ELF-1 (cell line): ENCODE measurements at regions not wholly inside any gene's neighbourhood (a gene's known extent, or its start where the extent isn't known, plus 50 kb on each side); places are given as distances from the start of the nearest gene placed in this dataset.
A peak's percentile ranks its signal among the peaks of the same experiment; 100 is the strongest.

Source experiments
- DNase-seq: peaks from one replicate; pipeline ENCODE4 v3.0.0-alpha.2; 2016; ENCODE audit warnings: low read depth, low spot score

DNA sequence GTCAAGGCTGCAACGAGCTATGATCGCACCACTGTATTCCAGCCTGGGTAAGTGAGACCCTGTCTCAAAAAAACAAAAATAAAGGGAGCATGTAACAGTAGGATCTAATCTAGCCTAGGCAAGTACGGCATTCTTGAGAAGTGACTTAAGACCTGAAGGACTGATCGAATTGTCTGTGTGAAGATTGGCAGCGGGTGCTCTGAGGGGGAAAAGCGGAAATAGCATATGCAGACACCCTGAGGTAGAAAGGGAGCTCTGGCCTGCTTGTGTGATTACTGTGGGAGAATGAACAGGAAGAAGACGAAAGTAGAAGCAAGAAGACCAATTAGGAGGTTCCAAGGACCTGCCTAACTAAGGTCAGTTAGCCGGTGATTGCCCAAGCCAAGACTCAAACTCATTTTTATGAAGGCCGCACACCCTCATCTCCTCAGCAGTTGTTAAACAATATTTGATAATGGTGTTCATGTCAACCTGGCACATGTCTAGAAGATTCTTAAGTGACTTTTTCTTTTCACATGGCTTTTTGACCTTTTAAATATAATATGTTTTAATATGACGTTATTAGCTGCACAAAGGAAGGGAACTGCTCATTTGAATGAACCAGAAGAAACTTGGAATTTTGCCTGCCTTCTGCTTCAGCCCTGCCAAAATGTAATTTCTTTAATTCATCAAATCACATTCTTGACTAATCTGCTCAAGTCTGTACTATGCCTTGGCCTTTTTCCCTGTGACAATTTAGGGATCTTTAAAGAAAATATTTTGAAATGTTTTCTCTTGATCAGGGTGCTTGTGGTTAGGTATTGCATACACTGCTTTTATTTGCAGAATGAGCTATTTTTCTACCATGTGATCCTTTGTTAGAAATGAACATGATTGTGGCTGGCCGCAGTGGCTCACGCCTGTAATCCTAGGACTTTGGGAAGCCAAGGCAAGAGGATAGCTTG is 289.2 kb upstream of the DMRT1 start:
- DNase-seq, result peak; percentile 10

DNA sequence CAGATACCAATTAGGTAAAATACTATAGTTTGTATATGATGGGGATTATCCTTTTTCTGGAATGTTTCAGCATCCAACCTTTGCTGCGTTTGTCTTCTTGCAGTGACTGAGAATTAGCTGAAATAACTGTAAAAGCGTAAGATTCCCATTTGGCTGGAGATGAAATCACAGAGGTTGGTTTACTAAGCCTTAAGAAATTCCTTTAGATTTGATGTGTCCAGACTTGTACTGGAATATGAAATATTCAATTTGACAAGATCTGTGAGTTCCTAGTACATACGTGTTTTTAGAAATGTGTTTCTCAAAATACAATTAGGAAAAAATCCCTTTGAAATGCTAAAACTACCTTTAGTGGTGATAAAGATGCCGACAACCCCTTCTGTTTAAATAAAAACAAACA is 286.0 kb upstream of the DMRT1 start:
- DNase-seq, result no peak

DNA sequence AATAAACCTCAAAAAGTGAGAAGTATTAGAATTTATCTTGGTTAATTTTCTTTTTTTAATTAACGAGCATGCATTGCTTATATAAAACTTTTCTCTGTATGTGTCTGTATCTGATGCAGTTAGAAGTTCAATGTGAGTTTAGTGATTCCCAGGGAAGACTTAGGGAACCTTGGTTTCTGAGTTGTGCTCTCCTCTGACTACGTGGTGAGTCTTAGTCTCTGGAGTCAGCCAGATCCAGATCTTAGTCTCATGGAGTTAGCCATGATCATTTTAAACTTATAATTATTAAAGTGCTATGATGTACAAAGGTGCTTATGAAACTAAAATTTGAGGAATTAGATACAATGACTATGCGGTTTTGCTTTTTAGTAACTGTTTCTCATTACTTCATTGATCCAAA is 285.3 kb upstream of the DMRT1 start:
- no peak for DNase-seq

DNA sequence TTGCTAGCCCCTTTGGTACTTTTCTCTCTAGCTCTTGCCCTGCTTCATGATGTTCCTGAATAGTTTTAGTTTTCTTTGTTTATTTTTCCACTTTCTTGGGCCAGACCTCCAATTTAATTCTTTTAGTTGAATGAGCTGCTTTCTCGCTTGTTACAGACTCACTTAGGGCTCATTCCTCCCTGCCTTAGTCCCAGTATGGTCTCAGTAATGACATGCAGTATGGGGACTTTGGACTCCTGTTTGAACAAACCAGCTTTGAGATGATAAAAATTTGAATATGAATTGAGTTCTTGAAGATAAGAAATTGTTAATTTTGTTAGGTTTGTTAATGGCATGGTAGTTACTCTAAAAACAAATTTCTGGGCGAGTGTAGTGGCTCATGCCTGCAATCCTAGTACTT is 284.8 kb upstream of the DMRT1 start:
- no peak for DNase-seq

DNA sequence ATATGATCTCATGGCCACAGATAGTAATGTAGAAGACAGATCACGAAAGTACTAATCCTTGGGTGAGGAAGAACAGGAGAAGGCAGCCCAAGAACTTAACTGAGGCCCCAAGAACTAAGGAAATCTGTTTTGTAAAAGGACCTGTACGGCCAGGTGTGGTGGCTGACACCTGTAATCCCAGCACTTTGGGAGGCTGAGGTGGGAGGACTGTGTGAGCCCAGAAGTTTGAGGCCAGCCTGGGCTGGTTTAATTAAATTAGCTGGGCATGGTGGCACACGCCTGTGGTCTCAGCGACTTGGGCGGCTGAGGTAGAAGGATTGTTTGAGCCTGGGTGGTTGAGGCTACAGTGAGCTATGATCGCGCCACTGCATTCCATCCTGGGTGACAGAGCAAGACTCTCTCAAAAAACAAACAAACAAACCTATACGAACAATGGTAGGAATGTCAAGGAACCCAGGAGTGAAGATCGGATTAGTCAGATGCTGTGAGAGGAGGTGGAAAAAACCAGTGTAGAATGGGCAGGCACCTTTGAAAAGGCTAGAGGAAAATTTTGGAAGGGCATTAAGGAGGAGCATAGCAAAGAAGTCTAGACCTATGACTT is 283.8 kb upstream of the DMRT1 start:
- peak; percentile 86 for DNase-seq

DNA sequence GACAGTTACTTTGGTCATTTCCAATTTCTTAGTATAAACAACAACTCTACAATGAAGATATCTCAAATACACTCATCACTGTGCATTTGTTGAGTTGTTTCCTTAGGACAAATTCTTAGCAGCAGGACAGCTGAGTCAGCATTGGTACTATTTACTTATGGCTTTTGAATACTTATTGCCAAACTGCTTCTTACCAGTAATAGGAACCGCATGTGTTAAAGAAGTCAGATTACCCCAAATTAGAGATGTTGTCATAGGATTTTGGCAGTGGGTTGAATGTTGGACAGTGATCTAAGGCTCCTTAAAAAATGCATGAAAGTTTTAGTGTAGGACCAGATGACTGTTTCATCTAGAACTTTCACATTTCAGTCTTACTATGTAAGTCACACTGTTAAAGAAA is 280.1 kb upstream of the DMRT1 start:
- DNase-seq, result no peak

DNA sequence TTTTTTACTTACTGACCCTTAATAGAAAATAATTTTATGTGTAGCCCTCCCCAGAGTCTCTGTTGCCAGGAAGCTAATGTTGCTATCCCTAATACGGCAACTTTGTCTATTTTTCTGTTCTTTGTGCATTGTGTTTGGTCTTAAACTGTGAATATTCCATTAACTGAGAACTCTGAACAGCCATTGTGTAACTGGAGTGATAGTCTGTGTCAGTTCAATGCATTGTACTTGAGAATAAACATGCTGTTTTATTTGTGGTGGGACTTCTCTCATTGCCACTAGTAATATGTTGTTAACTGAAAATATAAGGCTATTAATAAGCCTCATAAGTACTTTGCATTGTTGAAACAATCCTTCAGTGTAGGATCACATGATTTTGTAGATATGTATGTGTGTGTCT is 278.3 kb upstream of the DMRT1 start:
- DNase-seq, result no peak

DNA sequence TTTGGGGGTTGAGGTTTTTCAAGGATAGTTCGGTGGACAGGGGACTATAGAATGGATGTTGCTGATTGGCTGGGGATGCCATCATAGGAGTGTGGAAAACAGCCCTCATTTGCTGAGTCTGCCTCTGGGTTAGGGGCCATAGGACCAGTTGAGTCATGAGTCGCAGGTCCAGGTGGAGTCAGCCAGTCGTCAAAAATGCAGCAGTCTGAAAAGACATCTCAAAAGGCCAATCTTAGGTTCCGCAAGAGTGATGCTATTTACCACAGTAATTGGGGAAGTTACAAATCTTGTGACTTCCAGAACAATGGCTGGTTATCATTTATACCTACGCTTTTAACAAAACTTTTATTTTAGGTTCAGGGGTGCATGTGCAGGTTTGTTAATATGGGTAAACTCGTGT is 276.0 kb upstream of the DMRT1 start:
- DNase-seq, result no peak

DNA sequence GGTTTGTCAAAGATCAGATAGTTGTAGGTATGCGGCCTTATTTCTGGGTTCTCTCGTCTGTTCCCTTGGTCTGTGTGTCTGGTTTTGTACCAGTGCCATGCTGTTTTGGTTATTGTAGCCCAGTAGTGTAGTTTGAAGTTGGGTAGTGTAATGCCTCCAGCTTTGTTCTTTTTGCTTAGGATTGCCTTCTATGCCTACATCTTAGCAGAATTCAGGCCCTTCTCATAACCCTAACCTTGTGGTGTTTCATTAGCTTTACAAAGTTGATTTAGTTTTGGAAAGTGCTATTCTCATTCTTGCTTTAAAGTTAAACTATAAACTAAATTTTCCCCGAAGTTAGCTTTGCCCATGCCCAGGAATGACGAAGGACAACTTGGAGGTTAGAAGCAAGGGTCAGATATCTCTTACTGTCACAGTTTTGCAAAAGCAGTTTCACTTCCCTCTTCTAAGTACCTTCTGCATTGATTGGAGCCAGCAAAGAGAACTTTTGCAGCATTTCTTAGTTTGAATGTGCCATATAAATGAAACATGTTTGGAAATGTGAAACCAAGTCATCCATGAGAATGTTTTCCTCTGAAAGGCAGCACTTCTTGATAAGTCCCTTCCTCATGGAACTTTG is 274.3 kb upstream of the DMRT1 start:
- no peak for DNase-seq

DNA sequence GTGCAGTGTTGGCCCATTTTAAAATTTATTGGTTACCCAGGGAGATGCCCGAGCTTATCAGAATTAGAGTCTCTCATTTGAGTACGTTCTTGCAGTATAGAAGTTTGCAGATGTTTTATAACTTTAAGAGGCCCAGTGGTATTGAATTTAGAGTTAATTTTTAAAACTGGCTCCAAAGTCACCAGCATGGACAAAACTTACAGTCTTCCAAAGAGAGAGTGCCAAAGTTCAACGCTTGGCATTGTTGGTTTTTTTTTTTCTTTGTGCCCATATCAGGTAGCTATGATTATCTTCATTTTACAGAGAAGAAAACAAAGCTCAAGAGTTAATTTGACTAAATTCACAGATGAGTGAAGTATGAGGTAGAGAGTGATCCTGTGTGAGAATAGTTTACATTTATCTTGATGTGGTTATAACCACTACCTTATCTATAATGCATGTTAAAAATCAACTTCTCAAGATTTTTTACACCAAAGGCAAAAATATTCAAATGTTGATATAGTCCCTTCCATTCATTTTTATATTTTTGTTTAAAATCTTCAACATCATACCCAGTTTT is 273.7 kb upstream of the DMRT1 start:
- no peak for DNase-seq

DNA sequence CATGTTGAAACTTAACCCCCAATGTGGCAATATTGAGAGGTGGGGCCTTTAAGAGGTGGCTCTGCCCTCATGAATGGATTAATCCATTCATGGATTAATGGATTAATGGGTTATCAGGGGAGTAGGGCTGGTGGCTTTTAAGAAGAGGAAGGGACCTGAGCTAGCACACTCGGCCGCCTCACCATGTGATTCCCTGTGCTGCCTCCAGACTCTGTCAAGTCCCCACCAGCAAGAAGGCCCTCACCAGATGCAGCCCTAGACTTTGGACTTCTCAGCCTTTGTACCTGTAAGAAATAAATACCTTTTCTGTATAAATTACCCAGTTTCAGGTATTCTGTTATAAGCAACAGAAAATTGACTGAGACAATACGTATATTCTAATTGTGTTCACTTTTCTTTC is 272.2 kb upstream of the DMRT1 start:
- no peak for DNase-seq

DNA sequence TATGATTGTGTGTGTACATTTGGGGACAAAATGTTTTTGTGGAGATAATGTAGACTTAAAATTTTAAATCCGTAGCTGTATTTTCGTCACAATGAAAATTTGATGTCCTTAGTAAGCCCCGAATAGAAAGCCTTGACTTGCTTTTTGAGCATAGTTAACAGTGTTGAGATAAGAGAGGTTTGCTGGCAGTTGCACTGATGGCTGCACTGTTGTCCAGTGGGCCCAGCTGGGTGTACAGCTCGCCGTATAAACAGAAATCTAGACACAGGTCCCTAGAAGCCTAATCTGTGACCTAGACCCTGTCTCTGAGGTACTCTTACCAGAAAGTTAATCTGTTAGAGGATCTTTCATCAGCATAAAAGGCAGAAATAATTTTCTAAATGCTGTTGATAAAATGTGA is 271.3 kb upstream of the DMRT1 start:
- DNase-seq, result no peak

DNA sequence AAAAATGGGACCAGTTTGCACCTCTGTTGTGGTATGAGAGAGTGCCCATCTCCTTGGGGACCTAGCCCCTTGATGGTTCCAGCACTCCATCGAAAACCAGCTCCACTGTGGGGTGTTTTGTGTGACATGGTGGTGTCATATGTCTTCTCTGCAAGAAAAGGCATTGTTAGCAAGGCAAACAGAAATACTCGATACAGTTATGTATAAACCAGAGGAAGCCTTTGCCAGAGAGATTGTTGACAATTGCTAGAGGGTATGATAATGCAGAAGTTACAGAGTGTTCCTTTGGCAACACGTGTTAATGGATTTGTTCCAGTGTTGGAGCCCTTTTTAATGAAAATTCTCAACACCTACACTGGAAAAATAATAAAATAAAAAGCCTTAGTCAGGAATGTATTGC is 270.4 kb upstream of the DMRT1 start:
- no peak for DNase-seq

DNA sequence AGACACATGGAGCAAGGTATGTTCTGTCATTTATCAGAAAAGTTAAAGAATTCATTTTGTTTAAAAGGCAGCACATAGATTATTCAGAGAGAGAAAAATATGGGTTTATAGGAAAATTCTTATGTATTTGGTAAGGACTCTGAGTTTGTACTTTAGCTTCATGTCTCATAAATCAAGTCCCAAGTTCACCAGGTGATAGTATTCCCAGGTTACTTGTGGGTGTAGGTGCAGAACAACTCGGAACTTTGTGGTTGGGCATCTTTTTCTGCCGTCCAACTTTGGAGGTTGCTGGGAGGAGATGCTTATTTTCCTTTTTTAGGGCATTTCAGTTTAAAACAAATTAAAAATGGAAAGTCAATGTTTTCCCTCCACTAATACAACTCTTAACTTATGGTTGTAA is 269.8 kb upstream of the DMRT1 start:
- DNase-seq, result no peak

DNA sequence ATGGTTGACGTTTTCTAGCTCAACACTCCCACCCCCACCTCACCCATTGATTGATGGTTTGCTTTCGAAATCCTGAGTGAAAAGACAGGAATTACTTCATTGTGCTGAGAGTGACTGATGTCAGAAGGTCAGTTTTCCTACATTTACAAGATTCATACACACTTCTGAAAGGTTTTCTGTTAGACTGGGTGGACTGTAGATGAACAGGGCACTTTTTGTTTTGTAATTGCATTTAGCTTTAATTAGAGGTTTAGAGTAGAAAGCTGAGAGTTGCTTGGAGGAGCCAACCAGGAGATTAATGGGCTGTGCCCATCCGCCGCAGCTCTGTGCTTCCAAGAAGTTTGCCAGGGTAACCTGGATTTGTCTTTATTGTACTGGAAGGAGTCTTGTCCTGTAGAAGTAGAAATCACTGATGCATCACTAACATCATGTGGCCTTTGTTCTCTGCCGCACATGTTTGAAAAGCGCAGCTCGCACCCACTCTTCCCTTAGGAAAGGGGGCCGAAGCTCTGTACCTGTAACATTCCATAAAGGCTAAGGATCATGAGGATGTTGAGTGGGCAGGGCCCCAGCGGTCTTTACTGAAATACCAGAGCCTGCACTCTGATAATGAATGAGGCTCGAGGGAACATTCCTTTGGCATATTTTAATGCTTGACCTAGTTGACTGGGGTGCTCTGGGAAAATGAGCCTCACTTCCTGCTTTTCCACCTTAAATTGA is 267.6 kb upstream of the DMRT1 start:
- peak; percentile 49 for DNase-seq

DNA sequence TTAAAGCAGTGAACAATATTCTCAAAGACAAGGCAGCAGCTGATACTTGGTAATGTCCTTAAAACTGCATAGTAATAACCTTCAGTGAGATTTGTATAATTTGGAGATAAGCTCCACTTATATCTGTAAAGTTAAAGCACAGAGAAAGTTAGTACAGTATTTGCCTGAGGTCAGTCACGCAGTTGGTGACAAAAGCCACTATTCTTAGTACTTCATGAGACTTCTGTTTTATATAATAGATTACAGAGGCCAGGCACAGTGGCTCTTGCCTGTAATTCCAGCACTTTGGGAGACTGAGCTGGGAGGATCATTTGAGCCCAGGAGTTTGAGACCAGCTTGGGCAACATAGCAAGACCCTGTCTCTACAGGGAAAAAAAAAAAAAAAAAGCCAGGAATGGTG is 266.4 kb upstream of the DMRT1 start:
- DNase-seq, result no peak

DNA sequence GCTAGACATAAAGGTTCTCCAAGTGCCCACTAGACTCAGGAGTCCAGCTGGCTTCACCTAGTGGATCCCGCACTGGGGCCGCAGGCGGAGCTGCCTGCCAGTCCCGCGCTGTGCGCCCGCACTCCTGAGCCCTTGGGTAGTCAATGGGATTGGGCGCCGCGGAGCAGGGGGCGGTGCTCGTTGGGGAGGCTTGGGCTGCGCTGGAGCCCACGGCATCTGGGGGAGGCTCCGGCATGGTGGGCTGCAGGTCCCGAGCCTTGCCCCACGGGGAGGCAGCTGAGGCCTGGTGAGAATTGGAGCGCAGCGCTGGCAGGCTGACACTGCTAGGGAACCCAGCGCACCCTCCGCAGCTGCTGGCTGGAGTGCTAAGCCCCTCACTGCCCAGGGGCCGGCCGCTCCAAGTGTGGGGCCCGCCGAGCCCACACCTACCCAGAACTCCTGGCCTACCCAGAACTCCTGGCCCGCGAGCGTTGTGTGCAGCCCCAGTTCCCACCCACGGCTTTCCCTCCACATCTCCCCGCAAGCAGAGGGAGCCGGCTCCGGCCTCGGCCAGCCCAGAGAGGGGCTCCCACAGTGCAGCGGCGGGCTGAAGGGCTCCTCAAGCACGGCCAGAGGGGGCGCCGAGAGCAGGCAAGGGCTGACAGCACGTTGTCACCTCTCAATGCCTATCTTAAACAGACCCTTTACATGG is 260.7 kb upstream of the DMRT1 start:
- DNase-seq, result no peak

DNA sequence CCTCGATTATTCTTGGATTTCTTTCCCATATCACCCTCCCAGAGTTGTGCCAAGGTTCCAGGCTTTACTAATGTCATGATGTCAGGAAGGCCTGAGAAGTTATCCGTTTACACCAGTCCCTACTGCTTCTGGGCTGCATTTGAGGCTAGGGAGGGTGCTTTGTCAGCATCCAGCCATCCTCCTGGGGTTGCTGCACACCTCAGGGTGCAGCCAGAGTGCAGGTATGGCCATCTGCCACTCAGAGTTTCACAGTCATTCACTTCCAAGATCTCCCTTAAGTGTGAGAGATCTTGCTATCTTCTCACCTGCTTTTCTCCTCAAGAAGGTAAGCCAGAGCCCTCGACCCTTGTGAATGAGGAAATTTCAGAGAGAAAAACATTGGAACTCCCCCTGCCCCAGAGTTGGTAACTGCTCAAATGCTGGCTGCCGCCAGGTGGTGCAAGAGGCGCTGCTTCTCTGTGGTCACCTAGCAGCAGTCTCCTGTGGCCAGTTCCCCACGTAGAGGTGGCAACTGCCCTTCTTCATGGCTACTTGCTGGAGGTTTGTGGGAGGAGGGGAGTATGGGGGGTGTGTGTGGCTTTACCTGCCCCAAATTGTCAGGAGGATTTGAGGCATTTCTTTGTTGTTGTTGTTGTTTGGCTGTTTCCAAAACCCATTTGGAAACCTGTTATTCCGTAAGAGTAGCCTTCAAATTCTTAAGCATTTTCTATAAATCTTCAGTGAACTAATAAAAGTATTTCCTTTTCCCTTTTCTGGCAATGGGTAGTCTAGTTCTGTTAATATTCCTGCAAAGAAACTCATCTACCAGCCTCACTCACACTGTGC is 259.6 kb upstream of the DMRT1 start:
- peak; percentile 42 for DNase-seq

DNA sequence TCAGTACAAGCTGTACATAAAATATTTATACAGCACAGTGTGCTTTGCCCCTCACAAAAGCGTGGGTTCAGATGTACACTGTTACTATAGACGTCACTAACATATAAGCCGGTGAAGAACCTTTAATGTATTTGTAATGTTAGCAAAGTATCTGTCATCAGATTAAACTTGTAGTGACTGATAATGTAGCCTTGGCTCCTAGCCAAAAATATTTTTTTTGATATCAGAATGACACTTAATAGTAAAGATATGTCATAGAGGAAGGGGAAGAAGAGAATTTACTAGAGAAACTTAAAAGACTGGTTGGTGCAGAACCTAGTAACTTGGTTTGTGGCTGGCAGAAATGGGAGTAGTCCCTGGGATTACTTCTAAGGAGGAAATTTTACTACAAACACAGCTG is 258.7 kb upstream of the DMRT1 start:
- no peak for DNase-seq

DNA sequence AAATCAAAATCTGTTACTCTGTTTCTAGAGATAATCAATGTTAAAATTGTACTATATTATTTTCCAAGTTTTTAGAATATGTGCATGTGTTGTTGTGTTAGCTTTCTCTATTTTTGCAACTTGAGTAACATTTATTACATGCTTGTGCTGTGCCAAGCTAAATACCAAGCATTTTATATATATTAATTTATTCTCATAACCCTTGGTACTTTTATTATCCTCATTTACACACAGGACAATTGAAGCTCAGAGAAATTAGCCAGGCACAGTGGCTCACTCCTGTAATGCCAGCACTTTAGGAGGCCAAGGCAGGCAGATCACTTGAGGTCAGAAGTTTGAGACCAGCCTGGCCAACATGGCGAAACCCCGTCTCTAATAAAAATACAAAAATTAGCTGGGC is 254.0 kb upstream of the DMRT1 start:
- DNase-seq, result no peak
